GM19324 (cell line): ENCODE measurements at regions not wholly inside any gene's neighbourhood (a gene's known extent, or its start where the extent isn't known, plus 50 kb on each side); places are given as distances from the start of the nearest gene placed in this dataset.

Experiments
- ATAC-seq: cut with Tn5 transposase; IDR thresholded peaks from one replicate; pipeline ENCODE4 v1.9.1; 2021; ENCODE audit warnings: mild to moderate bottlenecking, moderate library complexity; ENCODE audit not compliant: unreplicated experiment, low FRiP score

DNA sequence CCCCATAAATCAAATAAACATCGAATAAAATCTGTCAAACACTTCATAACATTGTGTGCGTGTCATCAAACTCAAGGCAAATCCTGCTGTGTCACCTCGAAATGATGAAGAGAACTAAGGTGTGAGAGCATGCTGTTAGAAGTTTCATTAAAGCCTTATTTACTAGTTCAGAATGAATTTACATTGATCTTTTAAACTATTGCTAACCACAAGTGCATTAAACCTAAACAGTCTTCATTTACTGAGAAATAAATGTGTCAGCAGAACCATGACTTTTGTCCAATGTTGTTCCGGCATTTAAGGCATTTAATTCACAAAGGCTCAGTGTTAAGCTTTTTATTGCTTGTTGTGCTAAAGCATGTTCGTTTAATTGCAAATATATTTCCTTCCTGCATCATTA lies 474.4 kb downstream of the SETD4 start:
- ATAC-seq = no peak

GRCh38 chr21:35585155-35585554 lies 475.2 kb downstream of the SETD4 start:
- ATAC-seq = no peak

GRCh38 chr21:35583566-35584216 lies 476.6 kb downstream of the SETD4 start:
- ATAC-seq = no peak

GRCh38 chr21:35582731-35583130 lies 477.6 kb downstream of the SETD4 start:
- ATAC-seq = no peak

GRCh38 chr21:35581640-35582039 lies 478.7 kb downstream of the SETD4 start:
- no peak for ATAC-seq

GRCh38 chr21:35579520-35580293 lies 480.6 kb downstream of the SETD4 start:
- no peak for ATAC-seq

GRCh38 chr21:35578831-35579471 lies 481.4 kb downstream of the SETD4 start:
- no peak for ATAC-seq

GRCh38 chr21:35578347-35578782 lies 482.0 kb downstream of the SETD4 start:
- no peak for ATAC-seq

- ATAC-seq = no peak
Measured at GRCh38 chr21:35575280-35575915, 484.9 kb downstream of the SETD4 start.

DNA sequence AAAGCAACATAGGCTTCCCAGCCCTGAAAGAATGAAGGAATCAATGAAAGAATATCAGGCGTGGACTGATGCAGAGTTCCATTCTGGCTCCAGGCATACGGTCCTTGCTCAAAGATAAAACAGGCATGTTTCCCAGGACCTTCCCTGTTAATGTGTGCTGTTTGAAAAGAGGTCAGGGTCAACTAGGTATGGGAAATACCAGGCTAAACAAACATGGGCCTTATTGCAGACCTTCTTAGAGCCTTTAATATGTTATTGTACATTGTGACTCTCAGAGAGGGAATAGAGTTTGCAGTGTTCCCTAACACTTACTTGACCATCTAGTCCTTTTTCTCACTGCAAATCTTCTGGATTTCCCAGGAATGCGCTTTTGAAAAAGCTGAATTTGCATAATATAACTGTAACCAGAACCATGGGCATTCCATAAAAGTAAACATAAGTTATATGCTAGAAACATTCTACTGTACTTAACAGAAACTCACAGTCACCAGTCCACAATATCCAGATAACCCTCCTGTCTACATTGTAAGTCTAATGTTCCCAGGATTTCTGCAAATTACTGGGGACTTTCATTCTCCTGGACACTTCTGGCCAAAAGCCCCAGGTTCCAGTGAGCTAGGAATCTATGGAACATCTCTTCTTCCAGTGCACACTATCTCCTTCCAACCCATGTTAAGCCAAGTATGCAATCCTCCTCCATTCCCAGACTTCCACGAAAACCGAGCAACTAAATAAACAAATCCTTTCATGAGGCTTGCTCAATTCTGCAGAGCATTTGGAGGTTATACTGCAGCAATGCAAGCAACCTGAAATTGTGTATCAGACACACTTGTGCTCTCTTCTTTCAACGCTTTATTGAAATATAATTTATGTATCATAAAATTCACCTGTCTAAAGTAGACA lies 486.6 kb downstream of the SETD4 start:
- no peak for ATAC-seq

- no peak for ATAC-seq
Measured at GRCh38 chr21:35571910-35572309, 488.4 kb downstream of the SETD4 start.

DNA sequence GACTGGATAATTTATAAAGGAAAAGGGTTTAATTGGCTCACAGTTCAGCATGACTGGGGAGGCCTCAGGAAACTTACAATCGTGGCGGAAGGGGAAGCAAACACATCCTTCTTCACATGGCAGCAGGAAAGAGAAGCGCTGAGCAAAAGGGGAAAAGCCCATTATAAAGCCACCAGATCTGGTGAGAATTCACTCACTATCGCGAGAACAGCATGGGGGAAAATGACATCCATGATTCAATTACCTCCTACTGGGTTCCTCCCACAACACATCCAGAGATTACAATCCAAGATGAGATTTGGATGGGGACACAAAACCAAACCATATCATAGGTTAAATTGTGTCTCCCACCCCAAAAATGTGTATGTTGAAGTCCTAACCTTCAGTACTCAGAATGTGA lies 491.7 kb downstream of the SETD4 start:
- no peak for ATAC-seq

- ATAC-seq = no peak
Measured at GRCh38 chr21:35566874-35567273, 493.5 kb downstream of the SETD4 start.

DNA sequence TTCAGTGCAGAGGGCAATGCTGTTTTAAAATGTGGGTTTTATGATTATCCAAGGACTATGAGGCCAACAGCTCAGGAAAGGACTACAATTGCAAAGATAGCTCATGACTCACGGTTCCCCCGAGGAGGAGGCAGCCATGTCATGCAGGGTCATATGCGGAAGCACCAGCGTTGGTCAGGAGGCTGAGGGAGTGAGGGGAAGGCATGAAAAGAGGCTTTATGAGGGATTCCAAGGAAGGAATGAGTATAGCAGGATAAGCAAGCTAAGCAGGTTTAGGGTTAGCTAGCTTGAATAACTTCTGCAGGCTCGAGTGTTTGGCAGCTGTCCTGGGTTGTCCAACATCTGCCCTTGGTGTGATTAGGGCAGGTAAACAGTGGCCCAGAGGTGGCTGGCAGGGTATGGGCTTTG lies 495.1 kb downstream of the SETD4 start:
- no peak for ATAC-seq

GRCh38 chr21:35563885-35564451 lies 496.4 kb downstream of the SETD4 start:
- no peak for ATAC-seq

GRCh38 chr21:35562876-35563275 lies 497.4 kb downstream of the SETD4 start:
- no peak for ATAC-seq

DNA sequence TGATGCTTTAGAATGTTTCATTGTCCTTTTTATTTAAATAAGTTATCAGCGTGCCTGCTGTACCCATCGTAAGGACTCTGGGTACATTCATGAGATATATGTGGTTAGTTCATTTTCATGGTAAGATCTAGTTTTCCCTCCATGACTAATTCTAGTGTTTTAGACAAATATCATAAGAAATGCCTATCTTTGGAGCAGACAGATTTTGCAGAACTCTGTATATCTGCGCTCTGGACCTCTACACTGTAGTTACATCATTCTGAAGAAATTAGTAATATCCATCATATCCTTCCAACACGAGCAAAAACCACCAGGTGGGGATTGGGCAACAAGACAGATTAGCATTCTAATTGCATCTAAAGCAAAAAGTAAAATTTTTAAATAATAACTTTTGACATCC lies 499.2 kb downstream of the SETD4 start:
- ATAC-seq = no peak

DNA sequence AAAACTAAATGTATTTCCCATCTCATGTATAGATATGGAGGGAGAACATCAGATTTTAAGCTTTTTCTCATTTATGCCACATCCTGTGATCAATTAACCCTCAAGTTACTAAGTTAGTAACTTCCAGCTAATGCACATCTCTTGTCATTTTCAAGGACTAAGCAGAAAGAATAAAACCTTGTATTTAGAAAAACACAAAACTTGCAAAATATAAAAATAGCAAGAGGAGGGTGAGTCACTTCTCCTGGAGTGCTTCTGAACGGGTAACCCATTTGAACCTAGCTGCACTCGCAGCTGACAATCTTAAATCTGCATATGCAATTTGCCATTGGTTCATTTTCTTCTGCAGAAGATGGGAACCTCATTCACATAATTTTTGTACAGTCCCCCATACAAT lies 500.5 kb downstream of the SETD4 start:
- ATAC-seq = no peak

DNA sequence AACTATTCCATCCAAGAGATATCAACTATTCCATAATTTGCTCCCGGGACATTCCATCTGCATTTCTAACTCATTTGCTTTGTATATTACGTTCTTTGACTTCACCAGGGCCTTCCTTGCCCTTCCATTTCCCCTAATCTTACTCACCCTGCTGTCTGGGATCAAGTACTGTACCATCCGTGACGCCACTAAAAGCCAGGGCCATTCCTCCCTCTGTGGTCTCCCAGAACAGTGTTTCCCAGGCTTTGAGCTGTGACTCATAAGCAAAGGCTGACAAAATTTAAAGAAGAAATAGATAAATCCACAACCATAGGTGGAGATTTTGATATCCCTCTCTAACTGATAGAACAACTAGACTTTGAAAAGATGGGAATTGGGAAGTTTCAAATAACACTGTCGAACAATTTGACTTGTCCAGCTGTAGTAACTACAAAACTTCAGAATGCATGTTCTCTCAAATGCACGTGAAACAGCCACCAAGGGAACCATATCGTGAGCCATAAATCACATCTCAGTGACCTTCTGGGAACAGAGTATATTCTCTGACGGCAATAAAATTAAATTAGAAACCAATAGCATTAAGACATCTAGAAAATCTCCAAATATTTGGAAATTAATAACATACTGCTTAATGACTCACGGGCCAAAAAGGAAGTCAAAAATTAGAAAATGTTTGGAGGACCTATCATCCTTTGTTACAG lies 501.0 kb downstream of the SETD4 start:
- ATAC-seq = no peak
